DND-41 (cell line): ENCODE measurements at regions not wholly inside any gene's neighbourhood (a gene's known extent, or its start where the extent isn't known, plus 50 kb on each side); places are given as distances from the start of the nearest gene placed in this dataset.

Experiments
- ATAC-seq: fragments of 200-7000 bp; cut with Tn5 transposase; 3 replicates; pipeline ENCODE4 v1.9.1; 2021; ENCODE audit warnings: low read depth; ENCODE audit not compliant: insufficient read depth
- DNase-seq: peaks from one replicate; pipeline ENCODE4 v3.0.0-alpha.2; 2020
- H2AFZ ChIP-seq: 2 replicates; pipeline ENCODE4 v1.6.0; 2012; ENCODE audit warnings: low read depth, low read length
- H3K27ac ChIP-seq: 2 replicates; pipeline ENCODE4 v1.5.1; 2012; ENCODE audit warnings: low read length, inconsistent platforms
- H3K27me3 ChIP-seq: fragments of 200-600 bp; sonication (generic); 2 replicates; pipeline ENCODE4 v1.6.0; 2012; ENCODE audit warnings: low read length, mild to moderate bottlenecking, inconsistent platforms; ENCODE audit not compliant: insufficient read depth, poor library complexity
- H3K36me3 ChIP-seq: 2 replicates; pipeline ENCODE4 v1.5.1; 2012; ENCODE audit warnings: low read length, inconsistent platforms; ENCODE audit not compliant: insufficient read depth
- H3K4me1 ChIP-seq: 2 replicates; pipeline ENCODE4 v1.5.1; 2012; ENCODE audit warnings: mild to moderate bottlenecking, low read length; ENCODE audit not compliant: insufficient read depth
- H3K4me2 ChIP-seq: 2 replicates; pipeline ENCODE4 v1.6.0; 2012; ENCODE audit warnings: mild to moderate bottlenecking, moderate library complexity, low read length, inconsistent platforms; ENCODE audit not compliant: insufficient read depth
- H3K4me3 ChIP-seq, 2 experiments: fragments of 200-600 bp in 1 of 2; shearing (Covaris generic) in 1 of 2; 2 replicates each; pipeline ENCODE4 v1.5.1; 2012 to 2016; ENCODE audit warnings: inconsistent platforms in 2 of 2, low read length in 2 of 2, mild to moderate bottlenecking in 2 of 2, low read depth in 1 of 2, moderate library complexity in 1 of 2
- H3K79me2 ChIP-seq: 2 replicates; pipeline ENCODE4 v1.6.0; 2012; ENCODE audit warnings: low read length, inconsistent platforms; ENCODE audit not compliant: insufficient read depth
- H3K9ac ChIP-seq: 2 replicates; pipeline ENCODE4 v1.6.0; 2012; ENCODE audit warnings: low read depth, mild to moderate bottlenecking, inconsistent platforms, low read length, moderate library complexity
- H3K9me3 ChIP-seq: 2 replicates; pipeline ENCODE4 v1.5.1; 2012; ENCODE audit warnings: low read length, moderate library complexity, mild to moderate bottlenecking, inconsistent platforms; ENCODE audit not compliant: insufficient read depth, severe bottlenecking
- H4K20me1 ChIP-seq: 2 replicates; pipeline ENCODE4 v1.6.0; 2012; ENCODE audit warnings: low read length; ENCODE audit not compliant: insufficient read depth
- CTCF ChIP-seq: IDR thresholded peaks from 2 replicates; pipeline ENCODE4 v1.5.1; 2012; ENCODE audit warnings: borderline replicate concordance, low read length, moderate library complexity, mild to moderate bottlenecking; ENCODE audit not compliant: poor library complexity, severe bottlenecking; ENCODE audit errors: extremely low read depth
- EZH2 ChIP-seq: IDR thresholded peaks from 3 replicates; pipeline ENCODE4 v1.6.1; 2012; ENCODE audit warnings: borderline replicate concordance, low read depth, mild to moderate bottlenecking, moderate library complexity, low read length, inconsistent platforms; ENCODE audit not compliant: severe bottlenecking

GRCh38 chr1:162941024-162941423 lies 80.0 kb upstream of the CCDC190 start:
- no peaks in the 10 kb centered on the region for H3K36me3 ChIP-seq
- no peaks in the 10 kb centered on the region for H3K4me1 ChIP-seq
- H2AFZ ChIP-seq = no peak overlapping the region
- no peak overlapping the region for H3K27ac ChIP-seq
- TF ChIP-seq EZH2 = no peak
- TF ChIP-seq CTCF = no peak
- H3K4me2 ChIP-seq = no peak overlapping the region
- H3K9me3 ChIP-seq = no peaks in the 10 kb centered on the region
- H3K79me2 ChIP-seq = no peaks in the 10 kb centered on the region
- H3K9ac ChIP-seq = no peak overlapping the region
- H4K20me1 ChIP-seq = no peaks in the 10 kb centered on the region
- H3K27me3 ChIP-seq = peaks cover 16% of the 10 kb centered on the region
- ATAC-seq (no peak), DNase-seq (no peak)
- no peak overlapping the region for H3K4me3 ChIP-seq

GRCh38 chr1:162939035-162939434 lies 78.1 kb upstream of the CCDC190 start:
- H4K20me1 ChIP-seq = no peaks in the 10 kb centered on the region
- H3K4me2 ChIP-seq = no peak overlapping the region
- ATAC-seq = no peak
- no peaks in the 10 kb centered on the region for H3K9me3 ChIP-seq
- peaks cover 20% of the 10 kb centered on the region for H3K27me3 ChIP-seq
- no peak overlapping the region for H3K4me3 ChIP-seq
- no peak overlapping the region for H2AFZ ChIP-seq
- DNase-seq = no peak
- no peak for TF ChIP-seq EZH2
- TF ChIP-seq CTCF = no peak
- H3K9ac ChIP-seq = no peak overlapping the region
- no peaks in the 10 kb centered on the region for H3K4me1 ChIP-seq
- H3K36me3 ChIP-seq = no peaks in the 10 kb centered on the region
- no peak overlapping the region for H3K27ac ChIP-seq
- H3K79me2 ChIP-seq = no peaks in the 10 kb centered on the region

- H3K27me3 ChIP-seq = peaks cover 14% of the 10 kb centered on the region
- TF ChIP-seq EZH2 = no peak
- no peak for TF ChIP-seq CTCF
- ATAC-seq (no peak), DNase-seq (no peak)
- no peak overlapping the region for H3K4me2 ChIP-seq
- no peak overlapping the region for H3K9ac ChIP-seq
- no peaks in the 10 kb centered on the region for H3K4me1 ChIP-seq
- no peaks in the 10 kb centered on the region for H3K36me3 ChIP-seq
- no peak overlapping the region for H2AFZ ChIP-seq
- no peaks in the 10 kb centered on the region for H3K9me3 ChIP-seq
- no peak overlapping the region for H3K4me3 ChIP-seq
- H4K20me1 ChIP-seq = no peaks in the 10 kb centered on the region
- no peak overlapping the region for H3K27ac ChIP-seq
- H3K79me2 ChIP-seq = no peaks in the 10 kb centered on the region
Measured at GRCh38 chr1:162937716-162938395, 76.9 kb upstream of the CCDC190 start.
